Glomerular visceral epithelial cell (primary cell): ENCODE measurements at regions not wholly inside any gene's neighbourhood (a gene's known extent, or its start where the extent isn't known, plus 50 kb on each side); places are given as distances from the start of the nearest gene placed in this dataset.
"Not testable (repeated sequence)": the region's sequence is repeated elsewhere in the genome, so short reads cannot be mapped to it uniquely, and the experiment has no call there.

ENCODE experiments used
- DNase-seq: peaks from one replicate; pipeline ENCODE4 v3.0.0-alpha.2; 2016; ENCODE audit errors: extremely low spot score

- DNase-seq, result no peak
Observed at GRCh38 chr16:87028481-87029320, 288.5 kb downstream of the C16orf95 start.

DNA sequence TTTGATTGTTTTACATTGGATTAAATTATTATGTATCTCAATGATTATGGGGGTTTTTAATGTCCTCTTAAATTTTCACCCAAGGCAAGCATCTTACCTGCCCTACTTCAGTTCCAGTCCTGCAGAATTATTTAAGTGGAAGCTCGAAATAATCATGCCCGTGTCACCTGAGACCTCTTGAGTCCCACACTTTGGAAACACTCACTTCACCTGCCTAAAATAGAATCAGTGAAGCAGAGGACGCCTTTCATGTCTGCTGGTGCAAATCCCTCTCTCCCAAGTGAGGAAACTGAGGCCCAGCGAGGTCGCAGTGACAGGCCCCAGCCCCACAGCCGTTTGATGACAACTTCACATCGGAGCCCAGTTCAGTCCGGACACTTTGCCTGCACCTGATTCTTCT lies 284.6 kb downstream of the C16orf95 start:
- DNase-seq, result no peak

DNA sequence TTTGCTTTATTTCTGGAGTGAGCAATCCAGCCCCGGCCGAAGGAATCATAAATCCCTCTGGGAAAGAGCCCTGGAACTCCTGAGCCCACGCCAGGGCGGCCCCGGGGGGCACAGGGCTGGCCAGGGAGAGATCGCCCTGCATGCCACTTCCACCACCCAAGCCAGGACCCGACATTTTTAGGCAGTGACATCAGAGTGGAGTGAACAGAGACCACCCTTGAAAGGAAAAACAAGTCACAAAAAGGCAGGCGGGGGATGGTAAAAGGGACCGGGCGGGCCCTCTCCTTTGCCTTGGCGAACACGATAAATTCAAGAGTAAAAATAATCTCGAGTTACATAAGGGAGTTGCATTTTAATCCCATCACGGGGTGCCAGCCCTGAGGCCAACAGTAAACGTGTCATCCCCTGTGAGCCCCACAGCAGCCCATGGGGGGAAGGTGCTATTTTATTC lies 284.1 kb downstream of the C16orf95 start:
- no peak for DNase-seq

DNA sequence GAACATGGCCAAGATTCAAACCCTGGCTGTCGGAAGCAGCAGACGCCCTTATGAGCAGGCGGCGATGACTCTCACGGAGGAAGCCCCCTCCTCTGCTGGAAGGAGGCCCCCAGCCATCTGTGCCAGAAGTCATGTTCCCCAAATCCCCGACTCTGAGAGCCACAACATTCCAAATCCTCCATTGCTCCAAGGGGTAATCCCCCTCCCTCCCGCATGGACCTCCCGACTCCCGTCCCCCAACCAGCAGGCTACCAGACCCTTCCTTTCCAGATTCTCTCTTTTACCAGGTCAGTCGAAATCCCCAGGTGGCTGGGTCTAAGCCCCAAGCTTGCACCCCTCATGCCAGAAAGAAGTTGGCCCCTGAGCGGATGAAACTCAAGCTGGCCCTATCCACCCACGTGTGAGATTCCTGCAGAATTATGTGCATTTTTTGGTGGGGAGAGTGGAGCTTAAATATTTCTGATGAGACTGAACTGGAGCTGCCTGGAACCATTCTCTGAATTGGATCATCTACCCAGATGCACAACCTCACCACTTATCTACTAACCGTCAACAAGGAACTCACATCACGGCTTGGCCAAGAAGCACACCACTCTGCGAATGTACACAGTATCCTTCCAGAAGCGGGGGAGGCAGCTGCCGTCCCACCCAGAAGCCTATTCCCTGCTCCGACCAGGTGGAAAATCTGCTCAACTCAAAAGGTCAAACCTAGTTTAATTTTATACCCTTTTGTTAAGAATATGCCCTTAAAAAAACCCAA lies 283.5 kb downstream of the C16orf95 start:
- no peak for DNase-seq

- DNase-seq, result no peak
Observed at GRCh38 chr16:87034317-87034716, 282.9 kb downstream of the C16orf95 start.

DNA sequence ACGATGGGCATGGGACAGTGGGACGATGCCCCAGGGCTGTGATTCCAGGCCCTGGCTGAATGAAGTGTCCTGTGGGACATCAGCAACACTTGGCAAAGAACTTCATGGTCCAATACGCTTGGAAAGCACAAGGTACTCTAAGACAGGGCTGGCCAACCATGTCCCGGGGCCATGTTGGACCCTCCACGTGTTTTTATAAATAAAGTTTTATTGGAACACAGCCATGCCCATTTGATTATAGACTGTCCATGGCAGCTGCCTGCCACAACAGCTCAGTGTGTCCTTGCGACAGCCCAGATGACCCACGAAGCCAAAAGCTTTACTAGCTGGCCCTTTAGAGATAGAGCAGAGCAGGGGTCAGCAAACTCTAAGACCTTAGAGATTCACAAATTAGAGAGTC lies 282.1 kb downstream of the C16orf95 start:
- no peak for DNase-seq

DNA sequence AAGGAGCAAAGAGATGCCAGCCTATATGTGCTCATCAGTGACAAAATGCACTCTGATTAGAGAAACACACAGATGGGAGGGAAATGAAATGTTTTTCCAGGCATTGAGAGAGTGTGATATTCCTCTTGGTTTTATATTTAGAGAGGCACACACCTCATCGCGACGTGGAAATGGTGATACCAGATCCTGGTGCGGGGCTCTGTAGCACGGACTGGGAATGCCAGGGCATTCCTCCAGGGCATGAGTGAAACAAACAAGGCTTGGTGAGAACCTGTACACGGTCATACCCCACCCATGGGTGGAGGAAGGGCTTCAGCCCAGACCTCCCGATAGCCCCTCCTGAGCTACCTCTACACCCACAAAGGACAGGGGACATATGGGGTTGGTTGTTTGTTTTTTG lies 280.2 kb downstream of the C16orf95 start:
- no peak for DNase-seq

- not testable (repeated sequence) for DNase-seq
Observed at GRCh38 chr16:87038528-87038927, 278.7 kb downstream of the C16orf95 start.

DNA sequence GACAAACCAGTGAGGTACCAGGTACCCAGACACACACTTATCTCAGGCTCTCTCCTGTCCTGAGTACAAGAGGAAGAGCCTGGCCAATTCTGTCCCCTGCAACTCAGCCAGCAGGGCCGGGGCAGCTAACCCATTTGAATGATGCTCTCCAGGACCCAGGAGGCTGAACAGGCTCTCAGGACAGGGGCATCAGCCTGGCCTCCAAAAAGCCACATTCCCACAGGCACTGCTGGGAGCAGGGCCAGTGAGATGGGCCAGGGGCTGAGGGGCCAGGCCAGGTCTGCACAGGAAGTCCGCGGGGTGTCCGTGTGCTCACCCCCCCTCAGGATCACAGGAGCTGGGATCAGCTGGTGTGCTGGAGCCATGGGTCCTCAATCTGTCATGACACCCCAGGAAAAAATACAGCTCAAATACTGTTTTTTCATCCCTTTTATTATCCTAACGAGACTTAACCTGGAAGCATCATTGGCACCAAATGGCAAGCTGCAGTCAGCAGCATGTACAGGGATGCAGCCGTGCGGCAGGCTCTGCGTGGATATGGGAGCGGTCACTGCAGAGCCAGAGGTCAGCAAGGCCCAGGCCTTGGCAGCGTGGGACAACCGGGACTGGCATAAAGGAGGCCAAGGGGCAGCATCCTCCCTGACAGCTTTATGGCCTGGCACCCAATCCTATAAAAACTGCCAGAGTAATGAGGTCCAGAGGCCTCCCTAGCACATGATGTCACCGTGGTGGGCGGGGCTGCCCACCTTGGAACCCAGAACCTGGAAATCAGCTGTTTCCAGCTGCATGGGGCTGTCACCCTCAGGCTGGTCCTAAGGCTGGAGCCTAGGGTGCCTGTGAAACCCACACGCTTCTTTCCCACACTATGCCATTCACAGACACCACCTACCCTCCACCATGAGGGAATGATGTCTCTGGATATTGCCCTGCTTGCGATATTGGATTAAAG lies 276.7 kb downstream of the C16orf95 start:
- no peak for DNase-seq

- DNase-seq, result no peak
Observed at GRCh38 chr16:87041286-87041685, 275.9 kb downstream of the C16orf95 start.

DNA sequence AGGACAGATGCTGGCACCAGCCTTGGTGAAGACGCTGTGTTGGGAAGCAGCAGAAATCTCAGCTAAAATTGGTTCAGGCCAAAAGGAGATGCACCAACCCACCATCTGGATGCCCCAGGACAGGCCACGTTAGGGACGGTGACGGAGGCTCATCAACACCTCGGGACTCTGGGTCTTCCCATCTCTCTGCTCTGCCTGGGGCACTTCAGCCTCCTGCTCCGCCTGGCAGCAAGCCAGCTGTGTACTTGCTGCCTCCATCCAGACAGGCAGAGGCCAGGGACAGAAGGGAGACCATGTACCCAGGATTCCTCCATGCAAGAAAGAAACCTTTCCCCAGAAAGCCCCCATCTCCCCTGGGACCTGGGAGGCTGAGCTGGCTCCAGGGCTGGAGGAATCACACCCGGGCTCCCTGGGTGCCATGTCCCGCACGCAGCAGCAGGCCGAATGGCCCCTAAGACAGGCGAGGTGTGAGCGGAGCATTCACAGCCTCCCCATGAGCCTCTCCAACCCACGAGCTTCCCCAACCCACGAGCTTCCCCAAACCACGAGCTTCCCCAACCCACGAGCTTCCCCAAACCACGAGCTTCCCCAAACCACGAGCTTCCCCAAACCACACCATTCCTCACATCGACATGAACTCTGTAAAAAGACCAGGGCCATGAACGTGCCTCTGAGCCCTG lies 274.5 kb downstream of the C16orf95 start:
- no peak for DNase-seq

- no peak for DNase-seq
Observed at GRCh38 chr16:87043231-87044031, 273.8 kb downstream of the C16orf95 start.

DNA sequence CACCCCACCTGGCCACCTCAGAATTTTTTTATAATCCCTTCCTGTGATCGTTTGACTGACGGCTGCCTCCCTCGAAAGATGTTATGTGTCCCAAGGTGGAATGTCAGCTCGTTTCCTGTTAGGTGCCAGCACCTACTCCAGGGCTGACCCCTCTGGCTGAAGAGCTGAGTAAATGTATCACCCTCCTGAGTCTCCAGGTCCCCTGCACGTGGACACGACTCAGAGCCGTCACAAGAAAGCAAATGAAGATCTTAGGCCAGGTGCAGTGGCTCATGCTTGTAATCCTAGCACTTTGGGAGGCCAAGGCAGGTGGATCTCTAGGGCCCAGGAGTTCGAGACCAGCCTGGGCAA lies 273.2 kb downstream of the C16orf95 start:
- peak; percentile 42 for DNase-seq

DNA sequence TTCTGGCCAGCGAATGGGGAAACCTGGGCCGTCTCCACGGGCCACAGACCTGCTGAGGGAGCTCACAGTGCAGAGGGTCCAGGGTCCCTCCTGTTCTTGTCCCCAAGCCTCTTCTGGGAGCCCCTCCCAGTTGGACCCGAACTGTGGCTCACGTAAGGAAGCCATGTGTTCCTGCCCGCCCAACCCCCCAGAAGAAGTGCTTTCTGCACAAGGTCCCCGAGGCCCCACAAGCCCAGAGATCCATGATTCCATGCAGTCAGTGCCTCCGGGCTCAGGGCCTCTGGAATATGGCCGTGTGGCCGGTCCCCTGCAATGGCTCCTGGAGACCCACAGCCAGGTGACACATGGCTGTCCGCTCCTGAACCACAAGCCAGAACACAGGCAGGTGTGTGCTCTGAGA lies 272.4 kb downstream of the C16orf95 start:
- DNase-seq, result no peak

DNA sequence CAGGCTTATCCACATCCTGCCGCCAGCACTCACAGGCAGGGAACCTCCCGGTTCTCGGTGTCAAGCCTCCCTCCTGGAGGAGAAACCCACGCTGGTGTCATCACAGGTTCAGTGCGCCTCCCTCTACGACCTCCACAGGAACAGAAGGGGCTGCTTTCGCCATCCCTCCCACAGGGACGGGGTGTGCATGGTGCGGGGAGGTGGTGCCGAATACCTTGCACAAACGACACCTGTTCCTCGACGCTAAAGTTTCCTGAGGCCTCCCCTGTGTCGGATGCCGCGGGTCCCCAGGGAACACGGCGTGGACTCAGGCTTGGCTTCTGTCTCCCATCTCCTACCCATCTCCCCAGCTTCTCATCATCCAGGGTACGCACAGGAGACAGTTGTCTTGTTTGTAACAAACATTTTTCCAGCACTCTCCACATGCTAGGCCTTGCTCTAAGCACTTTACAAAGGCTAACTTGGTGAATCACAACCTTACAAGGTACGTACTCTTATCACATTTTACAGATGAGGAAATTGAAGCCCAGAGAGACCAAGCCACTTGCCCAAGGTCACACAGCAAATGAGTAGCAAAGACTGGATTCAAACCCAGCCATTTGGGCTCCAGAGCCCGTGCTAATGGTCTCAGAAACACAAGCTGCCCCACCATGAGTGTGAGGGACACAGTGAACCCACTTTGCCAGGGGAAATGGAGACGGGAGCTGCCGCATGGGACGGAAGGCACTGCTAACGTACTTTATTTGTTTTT lies 271.6 kb downstream of the C16orf95 start:
- DNase-seq, result no peak

DNA sequence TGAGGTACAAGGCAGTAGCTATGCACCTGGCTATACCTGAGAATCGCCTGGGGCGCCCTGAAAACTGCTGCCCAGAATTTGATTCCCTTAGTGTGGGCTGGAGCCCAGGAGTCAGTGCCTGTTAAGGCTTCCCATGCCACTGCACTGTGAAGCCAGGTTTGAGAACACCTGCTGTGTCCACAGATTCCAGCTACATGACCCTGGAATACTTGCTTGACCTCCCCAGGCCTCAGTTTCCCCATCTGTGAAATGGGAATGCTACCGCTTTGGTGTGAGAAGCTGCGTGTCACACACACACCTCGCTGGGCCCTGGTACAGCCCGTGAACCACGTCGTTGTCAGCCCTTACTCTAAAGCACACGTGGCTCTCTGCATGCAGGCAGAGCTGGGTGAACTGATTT lies 271.0 kb downstream of the C16orf95 start:
- DNase-seq, result no peak

- no peak for DNase-seq
Observed at GRCh38 chr16:87047221-87048037, 269.8 kb downstream of the C16orf95 start.

DNA sequence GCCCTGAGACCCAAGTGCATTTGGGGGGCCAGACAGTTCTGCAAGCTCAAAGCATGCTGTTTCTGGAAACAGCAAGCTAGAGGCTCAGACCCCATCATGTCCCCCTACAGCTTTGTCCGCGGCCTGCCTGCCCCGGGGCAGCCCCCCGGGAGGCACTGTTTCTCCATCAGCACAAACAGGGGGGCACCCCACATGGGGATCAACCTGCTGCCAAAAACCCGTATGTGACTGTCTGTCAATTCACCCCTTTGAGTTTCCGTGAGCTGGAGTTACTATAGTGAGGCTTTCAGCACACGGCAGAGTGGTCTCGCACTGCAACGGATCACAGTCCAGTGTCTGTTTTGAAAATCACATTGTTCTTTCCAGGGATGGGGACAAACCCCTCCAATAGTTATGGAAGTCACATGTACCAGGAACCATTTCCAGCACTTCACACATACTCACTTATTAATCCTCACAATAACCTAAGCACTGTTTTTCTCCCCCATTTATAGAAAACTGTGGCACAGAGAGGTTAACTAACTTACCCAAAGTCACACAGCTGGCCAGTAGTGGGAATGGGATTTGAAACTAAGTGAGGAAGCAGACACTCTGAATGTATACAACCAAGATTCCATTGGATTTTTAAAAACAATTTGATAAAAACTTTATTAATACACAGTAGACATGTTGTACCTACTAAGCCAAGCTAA lies 269.0 kb downstream of the C16orf95 start:
- DNase-seq, result no peak
